ENCODE measurements at regions not wholly inside any gene's neighbourhood (a gene's known extent, or its start where the extent isn't known, plus 50 kb on each side); places are given as distances from the start of the nearest gene placed in this dataset.

- TF ChIP-seq CTCF (IDR thresholded peaks at IDR 0.05): no peak
- TF ChIP-seq RAD21 (IDR thresholded peaks at IDR 0.05; ENCODE audit: low read length): no peak
- TF ChIP-seq JUND (IDR thresholded peaks at IDR 0.05): no peak
These were observed 368.2 kb downstream of the TMEM161B start for GRCh38 chr5:87900419-87900818.

Measured in SK-N-SH (cell line).